GM23338 (cell line): ENCODE measurements at regions not wholly inside any gene's neighbourhood (a gene's known extent, or its start where the extent isn't known, plus 50 kb on each side); places are given as distances from the start of the nearest gene placed in this dataset.

Experiments
- ATAC-seq: fragments of 200-7000 bp; cut with Tn5 transposase; 3 replicates; pipeline ENCODE4 v1.9.1; 2020
- DNase-seq: peaks from one replicate; pipeline ENCODE4 v3.0.0-alpha.2; 2015; ENCODE audit warnings: low spot score
- H2AFZ ChIP-seq: fragments of 200-600 bp; sonication (generic); 2 replicates; pipeline ENCODE4 v1.8.0; 2016; ENCODE audit warnings: antibody characterized with exemption, mild to moderate bottlenecking, moderate library complexity
- H3F3A ChIP-seq: fragments of 200-600 bp; sonication (generic); replicated peaks from 2 replicates; pipeline ENCODE4 v1.8.0; 2017; ENCODE audit warnings: antibody characterized with exemption, mixed run types, low read depth
- H3K27ac ChIP-seq: fragments of 200-600 bp; sonication (generic); 2 replicates; pipeline ENCODE4 v1.6.1; 2016; ENCODE audit warnings: low read depth
- H3K27me3 ChIP-seq: fragments of 200-600 bp; sonication (generic); 2 replicates; pipeline ENCODE4 v1.8.0; 2016; ENCODE audit warnings: mild to moderate bottlenecking, mixed run types, moderate library complexity; ENCODE audit not compliant: insufficient read depth
- H3K36me3 ChIP-seq: fragments of 200-600 bp; sonication (generic); 2 replicates; pipeline ENCODE4 v1.8.0; 2016; ENCODE audit warnings: mild to moderate bottlenecking; ENCODE audit not compliant: insufficient read depth
- H3K4me1 ChIP-seq: fragments of 200-600 bp; sonication (generic); 2 replicates; pipeline ENCODE4 v1.8.0; 2016; ENCODE audit warnings: mild to moderate bottlenecking, moderate library complexity; ENCODE audit not compliant: insufficient read depth
- H3K4me2 ChIP-seq: fragments of 200-600 bp; sonication (generic); 2 replicates; pipeline ENCODE4 v1.7.1; 2017; ENCODE audit warnings: mixed run types
- H3K4me3 ChIP-seq: fragments of 200-600 bp; sonication (generic); 2 replicates; pipeline ENCODE4 v1.6.1; 2016; ENCODE audit warnings: mixed run types
- H3K79me2 ChIP-seq: fragments of 200-600 bp; sonication (generic); replicated peaks from 2 replicates; pipeline ENCODE4 v1.8.0; 2017; ENCODE audit warnings: mild to moderate bottlenecking; ENCODE audit not compliant: insufficient read depth
- H3K9me2 ChIP-seq: fragments of 200-600 bp; sonication (generic); 2 replicates; pipeline ENCODE4 v1.8.0; 2017; ENCODE audit not compliant: insufficient read depth
- H4K20me1 ChIP-seq: fragments of 200-600 bp; sonication (generic); replicated peaks from 2 replicates; pipeline ENCODE4 v1.8.0; 2017; ENCODE audit warnings: mild to moderate bottlenecking; ENCODE audit not compliant: insufficient read depth
- H3K27ac Mint-ChIP-seq: 2 replicates; pipeline ENCODE4 v1.8.0; 2020; ENCODE audit warnings: inconsistent platforms, mild to moderate bottlenecking, moderate library complexity, mixed read lengths
- H3K27me3 Mint-ChIP-seq: 3 replicates; pipeline ENCODE4 v1.8.0; 2022; ENCODE audit warnings: low read depth, mild to moderate bottlenecking, moderate library complexity, mixed read lengths, inconsistent platforms; ENCODE audit not compliant: insufficient read depth, poor library complexity
- H3K36me3 Mint-ChIP-seq: 3 replicates; pipeline ENCODE4 v1.8.0; 2021; ENCODE audit warnings: low read depth, mild to moderate bottlenecking, inconsistent platforms, moderate library complexity, mixed read lengths
- H3K4me1 Mint-ChIP-seq: 3 replicates; pipeline ENCODE4 v1.8.0; 2020; ENCODE audit warnings: mild to moderate bottlenecking, inconsistent platforms, mixed read lengths
- H3K4me3 Mint-ChIP-seq: 3 replicates; pipeline ENCODE4 v1.8.0; 2021; ENCODE audit warnings: moderate library complexity, mild to moderate bottlenecking, inconsistent platforms, mixed read lengths
- H3K9me3 Mint-ChIP-seq: 3 replicates; pipeline ENCODE4 v1.8.0; 2020; ENCODE audit warnings: moderate library complexity, mild to moderate bottlenecking, inconsistent platforms, mixed read lengths
- CREB1 ChIP-seq: fragments of 250-450 bp; sonication (Bioruptor Pico); IDR thresholded peaks from 2 replicates; pipeline ENCODE4 v1.5.0; 2020; ENCODE audit warnings: low read depth, mild to moderate bottlenecking, moderate library complexity
- CTCF ChIP-seq, 2 experiments: fragments of 200-600 bp in 1 of 2; sonication (generic) in 1 of 2; conservative IDR thresholded peaks; 2 replicates each; pipeline versions ENCODE4 v1.5.1 to v1.6.1; 2016 to 2017; ENCODE audit warnings: antibody characterized with exemption in 2 of 2, low read depth in 2 of 2, mild to moderate bottlenecking in 2 of 2, moderate library complexity in 1 of 2
- ETS1 ChIP-seq: IDR thresholded peaks from 2 replicates; pipeline ENCODE4 v1.6.1; 2016; ENCODE audit warnings: antibody characterized with exemption
- EZH2 ChIP-seq: fragments of 200-600 bp; sonication (generic); IDR thresholded peaks from one replicate; pipeline ENCODE4 v1.8.0; 2017; ENCODE audit warnings: antibody characterized with exemption, mild to moderate bottlenecking, low read depth; ENCODE audit not compliant: unreplicated experiment
- EZH2phosphoT487 ChIP-seq: fragments of 200-600 bp; sonication (generic); IDR thresholded peaks from one replicate; pipeline ENCODE4 v1.8.1; 2018; ENCODE audit warnings: antibody characterized with exemption; ENCODE audit not compliant: unreplicated experiment
- JUNB ChIP-seq: IDR thresholded peaks from one replicate; pipeline ENCODE4 v1.6.1; 2016; ENCODE audit warnings: antibody characterized with exemption; ENCODE audit not compliant: unreplicated experiment
- NANOG ChIP-seq: IDR thresholded peaks from 2 replicates; pipeline ENCODE4 v1.6.1; 2016; ENCODE audit warnings: antibody characterized with exemption, borderline replicate concordance
- POLR2AphosphoS5 ChIP-seq: IDR thresholded peaks from 2 replicates; pipeline ENCODE4 v1.6.1; 2016; ENCODE audit warnings: antibody characterized with exemption, low read depth
- REST ChIP-seq: IDR thresholded peaks from one replicate; pipeline ENCODE4 v1.6.1; 2018; ENCODE audit warnings: antibody characterized with exemption; ENCODE audit not compliant: unreplicated experiment
- STAT1 ChIP-seq: IDR thresholded peaks from one replicate; pipeline ENCODE4 v1.6.1; 2016; ENCODE audit warnings: antibody characterized with exemption; ENCODE audit not compliant: unreplicated experiment
- ZNF114 ChIP-seq: fragments of 250-450 bp; sonication (Bioruptor Pico); IDR thresholded peaks from 2 replicates; pipeline ENCODE4 v1.5.0; 2020; ENCODE audit warnings: mild to moderate bottlenecking, moderate library complexity
- ZNF331 ChIP-seq: fragments of 250-450 bp; sonication (Bioruptor Pico); IDR thresholded peaks from 2 replicates; pipeline ENCODE4 v1.5.0; 2020; ENCODE audit warnings: low read depth, mild to moderate bottlenecking, moderate library complexity
- ZNF462 ChIP-seq: fragments of 250-450 bp; sonication (Bioruptor Pico); IDR thresholded peaks from 2 replicates; pipeline ENCODE4 v1.5.0; 2020; ENCODE audit warnings: mild to moderate bottlenecking, moderate library complexity

GRCh38 chr15:77771616-77772015 lies 138.9 kb upstream of the LINGO1 start:
- no peaks in the 10 kb centered on the region for H4K20me1 ChIP-seq
- no peak overlapping the region for H3K4me3 ChIP-seq
- no peaks in the 10 kb centered on the region for H3K36me3 ChIP-seq
- DNase-seq (no peak), ATAC-seq (no peak)
- H3K4me1 Mint-ChIP-seq, result peaks cover 32% of the 10 kb centered on the region
- H3K4me2 ChIP-seq, result no peak overlapping the region
- H3F3A ChIP-seq, result no peaks in the 10 kb centered on the region
- no peak overlapping the region for H2AFZ ChIP-seq
- H3K27ac Mint-ChIP-seq, result no peak overlapping the region
- TF ChIP-seq REST, result no peak
- TF ChIP-seq EZH2, result no peak
- TF ChIP-seq CTCF (conservative IDR thresholded peaks at IDR 0.05; ENCODE audit: low read depth in 2 of 2), result no peak
- no peak for TF ChIP-seq ZNF462 (CRISPR knock-in tag)
- TF ChIP-seq EZH2phosphoT487, result no peak
- no peak for TF ChIP-seq NANOG
- no peak for TF ChIP-seq ZNF114
- no peak for TF ChIP-seq POLR2AphosphoS5
- TF ChIP-seq ZNF331 (CRISPR knock-in tag), result no peak
- TF ChIP-seq CREB1, result no peak
- TF ChIP-seq ETS1, result no peak
- no peak for TF ChIP-seq JUNB
- no peak for TF ChIP-seq STAT1
- peaks cover 5% of the 10 kb centered on the region for H3K27me3 Mint-ChIP-seq
- H3K36me3 Mint-ChIP-seq, result no peaks in the 10 kb centered on the region
- no peaks in the 10 kb centered on the region for H3K79me2 ChIP-seq
- H3K9me3 Mint-ChIP-seq, result no peaks in the 10 kb centered on the region; the same call in 2 of the 3 replicates
- no peak overlapping the region for H3K27ac ChIP-seq
- no peak overlapping the region for H3K4me3 Mint-ChIP-seq
- peaks cover 8% of the 10 kb centered on the region for H3K4me1 ChIP-seq
- H3K9me2 ChIP-seq, result no peaks in the 10 kb centered on the region
- no peaks in the 10 kb centered on the region for H3K27me3 ChIP-seq
